H1 (cell line): ENCODE measurements at regions not wholly inside any gene's neighbourhood (a gene's known extent, or its start where the extent isn't known, plus 50 kb on each side); places are given as distances from the start of the nearest gene placed in this dataset.

Experiments used
- ASH2L ChIP-seq: fragments of 200-600, 300-600 bp; sonication (generic); IDR thresholded peaks from one replicate; pipeline ENCODE4 v1.7.1; 2017; ENCODE audit warnings: low read length
- ATF2 ChIP-seq: IDR thresholded peaks from 2 replicates; pipeline ENCODE4 v1.6.1; 2012; ENCODE audit warnings: low read length, inconsistent platforms
- CTCF ChIP-seq, 3 experiments: IDR thresholded peaks; 1 replicate in 2 of 3; 2 replicates in 1 of 3; pipeline versions ENCODE4 v1.5.1 to v1.6.1; 2011; ENCODE audit warnings: low read length in 3 of 3, mild to moderate bottlenecking in 3 of 3, inconsistent platforms in 2 of 3, low read depth in 1 of 3, moderate library complexity in 1 of 3; ENCODE audit not compliant: insufficient read depth in 1 of 3; ENCODE audit errors: control extremely low read depth in 1 of 3
- EP300 ChIP-seq, 2 experiments: IDR thresholded peaks; 1 replicate in 1 of 2; 2 replicates in 1 of 2; pipeline ENCODE4 v1.6.1; 2011 to 2012; ENCODE audit warnings: low read depth in 2 of 2, low read length in 2 of 2, mild to moderate bottlenecking in 2 of 2, borderline replicate concordance in 1 of 2, inconsistent platforms in 1 of 2, moderate library complexity in 1 of 2
- FOSL1 ChIP-seq: IDR thresholded peaks from 2 replicates; pipeline ENCODE4 v1.6.1; 2011; ENCODE audit warnings: mild to moderate bottlenecking, low read depth, low read length, moderate library complexity; ENCODE audit not compliant: insufficient read depth
- HDAC2 ChIP-seq, 2 experiments: fragments of 300-600 bp in 1 of 2; sonication (generic) in 1 of 2; IDR thresholded peaks; 2 replicates each; pipeline ENCODE4 v1.6.1; 2011 to 2012; ENCODE audit warnings: low read depth in 2 of 2, low read length in 2 of 2, mild to moderate bottlenecking in 2 of 2, moderate library complexity in 2 of 2, borderline replicate concordance in 1 of 2, inconsistent platforms in 1 of 2
- JUND ChIP-seq: IDR thresholded peaks from 2 replicates; pipeline ENCODE4 v1.6.1; 2011; ENCODE audit warnings: mild to moderate bottlenecking, improper control_type of control experiment, low read length
- POLR2A ChIP-seq, 2 experiments: IDR thresholded peaks; 1 replicate in 1 of 2; 2 replicates in 1 of 2; pipeline ENCODE4 v1.6.1; 2011; ENCODE audit warnings: low read depth in 2 of 2, low read length in 2 of 2, mild to moderate bottlenecking in 2 of 2; ENCODE audit errors: control extremely low read depth in 1 of 2
- POLR2AphosphoS5 ChIP-seq: IDR thresholded peaks from 2 replicates; pipeline ENCODE4 v1.6.1; 2011; ENCODE audit warnings: low read depth, low read length
- POU5F1 ChIP-seq: IDR thresholded peaks from 2 replicates; pipeline ENCODE4 v1.6.1; 2011; ENCODE audit warnings: low read depth, mild to moderate bottlenecking, low read length, moderate library complexity
- RXRA ChIP-seq: IDR thresholded peaks from 2 replicates; pipeline ENCODE4 v1.6.1; 2011; ENCODE audit warnings: low read depth, mild to moderate bottlenecking, low read length, moderate library complexity; ENCODE audit not compliant: insufficient read depth
- SP1 ChIP-seq: IDR thresholded peaks from 2 replicates; pipeline ENCODE4 v1.6.1; 2011; ENCODE audit warnings: low read depth, low read length
- SP2 ChIP-seq: IDR thresholded peaks from 2 replicates; pipeline ENCODE4 v1.6.1; 2012; ENCODE audit warnings: mild to moderate bottlenecking, low read length, inconsistent platforms
- TAF7 ChIP-seq: optimal IDR thresholded peaks from 2 replicates; pipeline ENCODE3; 2011; ENCODE audit warnings: low read depth, mild to moderate bottlenecking, inconsistent platforms, low read length, moderate library complexity, borderline replicate concordance

GRCh38 chr3:144073698-144074097 lies 102.1 kb downstream of the DIPK2A start:
- TF ChIP-seq JUND (no peak), EP300 (IDR thresholded peaks at IDR 0.05; ENCODE audit: borderline replicate concordance in 1 of 2, low read depth in 2 of 2, low read length in 2 of 2) (no peak), POLR2A (IDR thresholded peaks at IDR 0.05; ENCODE audit: control extremely low read depth in 1 of 2, low read depth in 2 of 2, low read length in 2 of 2) (no peak), SP2 (no peak), POU5F1 (no peak), SP1 (no peak), CTCF (IDR thresholded peaks at IDR 0.05; ENCODE audit: control extremely low read depth in 1 of 3, insufficient read depth in 1 of 3, low read depth in 1 of 3, low read length in 3 of 3) (no peak), ATF2 (no peak), FOSL1 (no peak), HDAC2 (IDR thresholded peaks at IDR 0.05; ENCODE audit: borderline replicate concordance in 1 of 2, low read depth in 2 of 2, low read length in 2 of 2) (no peak), TAF7 (no peak), ASH2L (no peak), RXRA (no peak), POLR2AphosphoS5 (no peak)
